Neural crest cell (in vitro differentiated cells): ENCODE measurements at regions not wholly inside any gene's neighbourhood (a gene's known extent, or its start where the extent isn't known, plus 50 kb on each side); places are given as distances from the start of the nearest gene placed in this dataset.

Source experiments
- DNase-seq: peaks from one replicate; pipeline ENCODE4 v3.0.0; 2021; ENCODE audit warnings: low read depth, mixed read lengths, low spot score
- H3K27ac Mint-ChIP-seq: one replicate; pipeline ENCODE4 v1.8.0; 2021; ENCODE audit warnings: mild to moderate bottlenecking, mixed read lengths; ENCODE audit not compliant: unreplicated experiment
- H3K27me3 Mint-ChIP-seq: 2 replicates; pipeline ENCODE4 v1.8.0; 2021; ENCODE audit warnings: low read depth, mild to moderate bottlenecking, mixed read lengths
- H3K36me3 Mint-ChIP-seq: 2 replicates; pipeline ENCODE4 v1.8.0; 2021; ENCODE audit warnings: low read depth, mild to moderate bottlenecking, mixed read lengths
- H3K4me1 Mint-ChIP-seq: 2 replicates; pipeline ENCODE4 v1.8.0; 2021; ENCODE audit warnings: mixed read lengths
- H3K4me3 Mint-ChIP-seq: one replicate; pipeline ENCODE4 v1.8.0; 2021; ENCODE audit warnings: mild to moderate bottlenecking, mixed read lengths
- H3K9me3 Mint-ChIP-seq: 2 replicates; pipeline ENCODE4 v1.8.0; 2021; ENCODE audit warnings: mixed read lengths
- TF ChIP-seq, protein P1 (sequence below): fragments of 200-600 bp; sonication (generic); conservative IDR thresholded peaks from 2 replicates; pipeline ENCODE4 v1.5.0; 2021; ENCODE audit warnings: antibody characterized with exemption, mild to moderate bottlenecking

DNA sequence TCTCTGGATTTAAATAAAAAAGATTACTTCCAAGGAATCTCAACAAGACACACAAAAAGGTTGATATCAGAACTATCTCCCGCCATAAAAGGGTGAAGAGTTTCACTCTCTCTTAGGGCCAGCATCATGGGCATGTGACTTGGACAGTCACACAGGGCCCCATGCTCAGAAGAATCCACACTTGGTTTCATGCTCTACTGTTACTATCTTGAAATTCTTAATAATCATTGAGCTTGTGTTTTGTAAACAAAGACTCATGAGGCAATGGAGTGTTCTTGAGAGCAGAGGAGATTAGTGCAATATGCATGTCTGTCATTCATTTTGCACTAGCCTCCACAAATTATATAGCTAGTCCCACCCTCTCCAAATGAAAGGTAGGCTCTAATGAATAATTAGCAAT is 58.4 kb downstream of the HMHB1 start:
- H3K27me3 Mint-ChIP-seq, result no peaks in the 10 kb centered on the region
- H3K9me3 Mint-ChIP-seq, result no peaks in the 10 kb centered on the region
- TF ChIP-seq, protein P1, sequence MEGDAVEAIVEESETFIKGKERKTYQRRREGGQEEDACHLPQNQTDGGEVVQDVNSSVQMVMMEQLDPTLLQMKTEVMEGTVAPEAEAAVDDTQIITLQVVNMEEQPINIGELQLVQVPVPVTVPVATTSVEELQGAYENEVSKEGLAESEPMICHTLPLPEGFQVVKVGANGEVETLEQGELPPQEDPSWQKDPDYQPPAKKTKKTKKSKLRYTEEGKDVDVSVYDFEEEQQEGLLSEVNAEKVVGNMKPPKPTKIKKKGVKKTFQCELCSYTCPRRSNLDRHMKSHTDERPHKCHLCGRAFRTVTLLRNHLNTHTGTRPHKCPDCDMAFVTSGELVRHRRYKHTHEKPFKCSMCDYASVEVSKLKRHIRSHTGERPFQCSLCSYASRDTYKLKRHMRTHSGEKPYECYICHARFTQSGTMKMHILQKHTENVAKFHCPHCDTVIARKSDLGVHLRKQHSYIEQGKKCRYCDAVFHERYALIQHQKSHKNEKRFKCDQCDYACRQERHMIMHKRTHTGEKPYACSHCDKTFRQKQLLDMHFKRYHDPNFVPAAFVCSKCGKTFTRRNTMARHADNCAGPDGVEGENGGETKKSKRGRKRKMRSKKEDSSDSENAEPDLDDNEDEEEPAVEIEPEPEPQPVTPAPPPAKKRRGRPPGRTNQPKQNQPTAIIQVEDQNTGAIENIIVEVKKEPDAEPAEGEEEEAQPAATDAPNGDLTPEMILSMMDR, result no peak
- no peak for DNase-seq
- H3K4me1 Mint-ChIP-seq, result peaks cover 15% of the 10 kb centered on the region
- no peak overlapping the region for H3K27ac Mint-ChIP-seq
- no peaks in the 10 kb centered on the region for H3K36me3 Mint-ChIP-seq
- no peak overlapping the region for H3K4me3 Mint-ChIP-seq

DNA sequence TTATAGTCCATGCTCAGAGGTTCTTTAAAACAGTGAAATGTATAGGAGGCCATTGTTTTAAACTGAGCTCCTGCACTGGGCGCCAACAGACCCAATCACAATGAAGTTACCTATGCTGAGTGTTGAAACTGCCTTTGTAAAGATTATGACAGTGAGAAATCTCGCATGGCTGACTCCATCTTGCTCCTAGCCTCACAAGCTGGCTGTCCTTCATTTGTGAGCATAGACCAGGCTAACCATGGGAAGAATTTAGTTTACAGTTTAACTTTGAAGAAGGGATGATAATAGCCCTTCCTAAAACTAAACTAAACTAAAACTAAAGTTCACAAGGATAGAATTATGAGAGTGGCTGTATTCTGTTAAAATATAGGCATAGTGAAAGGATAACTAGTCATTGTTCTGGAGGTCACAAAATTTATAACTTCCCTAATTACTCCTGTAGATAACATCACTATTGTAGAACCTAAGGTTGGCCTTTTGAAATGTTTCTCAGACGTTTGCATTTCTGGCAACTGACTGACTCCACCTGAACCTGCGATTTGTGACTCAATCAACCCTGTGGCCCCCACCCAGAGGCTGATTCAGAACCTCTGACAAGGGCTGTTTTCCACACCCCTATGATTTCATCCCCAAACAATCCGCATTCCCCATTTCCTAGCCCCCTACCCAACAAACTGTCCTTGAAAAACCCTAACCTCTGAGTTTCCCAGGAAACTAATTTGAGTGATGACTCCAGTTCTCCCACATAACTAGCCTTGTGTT is 59.1 kb downstream of the HMHB1 start:
- Mint-ChIP-seq H3K27ac (no peak overlapping the region), H3K36me3 (no peaks in the 10 kb centered on the region), H3K4me1 (peaks cover 8% of the 10 kb centered on the region), H3K4me3 (no peak overlapping the region), H3K9me3 (no peaks in the 10 kb centered on the region), H3K27me3 (no peaks in the 10 kb centered on the region)
- TF ChIP-seq, protein P1, result no peak
- DNase-seq, result no peak

DNA sequence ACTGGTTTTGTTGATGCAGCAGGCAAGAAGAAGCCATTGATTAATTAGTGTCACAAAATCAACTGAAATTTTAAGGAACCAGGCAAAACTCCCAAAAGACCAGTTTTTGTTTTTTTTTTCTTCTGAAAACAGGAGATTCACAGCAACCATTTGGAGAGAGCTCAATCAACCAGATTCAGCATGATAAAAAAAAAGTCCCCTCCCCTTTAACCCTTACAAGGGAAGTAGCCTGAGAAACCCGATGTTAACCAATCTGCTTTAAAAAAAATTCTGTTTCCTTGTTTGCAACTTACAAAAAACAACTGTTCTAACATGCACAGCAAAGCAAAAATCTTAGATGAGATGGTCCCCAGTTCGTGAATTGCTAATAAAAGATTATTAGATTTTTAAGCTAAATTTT is 59.7 kb downstream of the HMHB1 start:
- Mint-ChIP-seq H3K27me3 (no peaks in the 10 kb centered on the region), H3K4me3 (no peak overlapping the region), H3K36me3 (no peaks in the 10 kb centered on the region), H3K9me3 (no peaks in the 10 kb centered on the region), H3K27ac (no peak overlapping the region), H3K4me1 (peaks cover 4% of the 10 kb centered on the region)
- no peak for DNase-seq
- TF ChIP-seq, protein P1, result no peak

DNA sequence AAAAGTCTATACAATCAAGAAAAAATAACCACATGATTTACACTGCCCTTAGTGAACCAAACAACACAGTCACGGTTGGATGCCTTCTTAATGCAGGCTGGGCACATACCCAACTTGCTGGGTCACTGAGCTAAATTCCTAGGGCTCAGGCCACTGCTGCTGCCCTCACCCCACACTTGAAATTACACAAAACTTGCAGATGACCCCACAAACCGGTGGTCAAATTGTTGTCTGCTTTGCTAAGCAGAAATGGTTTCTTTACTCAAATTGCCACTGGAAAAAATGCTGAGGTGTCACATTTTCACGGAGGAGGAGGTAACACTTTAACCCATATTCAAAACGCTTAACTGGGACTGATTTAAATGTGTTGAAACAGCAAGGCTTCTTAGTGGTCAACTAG is 62.4 kb downstream of the HMHB1 start:
- peaks cover 13% of the 10 kb centered on the region for H3K4me1 Mint-ChIP-seq
- no peaks in the 10 kb centered on the region for H3K36me3 Mint-ChIP-seq
- no peaks in the 10 kb centered on the region for H3K27me3 Mint-ChIP-seq
- no peaks in the 10 kb centered on the region for H3K9me3 Mint-ChIP-seq
- H3K4me3 Mint-ChIP-seq, result no peak overlapping the region
- no peak for DNase-seq
- no peak overlapping the region for H3K27ac Mint-ChIP-seq
- TF ChIP-seq, protein P1, result no peak

DNA sequence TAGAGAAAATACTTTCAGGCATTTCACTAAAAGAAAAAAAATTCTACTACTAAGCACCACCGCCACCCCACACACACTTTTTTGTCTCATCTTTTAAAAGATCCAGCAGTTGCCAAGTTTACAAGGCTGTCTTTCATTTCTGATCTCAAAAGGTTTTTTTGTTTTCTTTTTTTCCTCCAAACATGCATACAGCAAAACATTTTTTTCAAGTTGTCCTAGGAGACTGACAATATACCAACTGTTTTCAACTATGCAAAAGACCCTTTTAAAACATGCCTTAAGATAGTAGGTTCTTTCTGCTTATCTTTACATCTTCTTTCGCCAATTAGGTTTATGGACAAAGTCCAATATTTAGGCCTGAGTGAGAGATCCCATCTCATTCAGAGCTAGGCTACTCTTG is 65.2 kb downstream of the HMHB1 start:
- TF ChIP-seq, protein P1, result no peak
- Mint-ChIP-seq H3K27ac (no peak overlapping the region), H3K4me3 (no peak overlapping the region), H3K36me3 (no peaks in the 10 kb centered on the region), H3K4me1 (peaks cover 17% of the 10 kb centered on the region), H3K27me3 (no peaks in the 10 kb centered on the region), H3K9me3 (peaks cover 5% of the 10 kb centered on the region)
- DNase-seq, result no peak
